COLO668 (cell line): ENCODE measurements at regions not wholly inside any gene's neighbourhood (a gene's known extent, or its start where the extent isn't known, plus 50 kb on each side); places are given as distances from the start of the nearest gene placed in this dataset.
"Not testable (repeated sequence)": the region's sequence is repeated elsewhere in the genome, so short reads cannot be mapped to it uniquely, and the experiment has no call there.

ENCODE experiments used
- DNase-seq: peaks from one replicate; lab custom pipeline; 2025; ENCODE audit not compliant: unreplicated experiment; lab: John Stamatoyannopoulos, UW

DNA sequence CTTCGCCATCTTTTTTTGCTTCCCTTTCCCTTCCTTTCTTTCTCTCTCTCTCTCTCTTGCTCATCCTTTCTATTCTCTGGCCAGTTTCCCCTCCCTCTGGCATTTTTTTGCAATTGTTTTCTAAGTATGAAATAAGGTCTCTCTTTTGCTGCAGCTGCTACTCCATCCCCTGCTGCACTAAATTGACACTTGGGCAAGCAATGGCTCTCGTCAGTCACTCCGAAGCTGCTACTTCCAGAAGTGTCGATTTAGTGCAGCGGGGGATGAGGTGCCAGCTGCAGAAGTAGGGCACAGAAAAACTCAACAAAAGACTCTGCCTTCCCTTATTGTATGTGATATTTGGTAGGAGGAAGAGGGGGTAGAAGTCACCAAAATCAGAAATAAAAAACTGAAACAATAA, 642.3 kb downstream of the RWDD3 start:
- DNase-seq: no peak

DNA sequence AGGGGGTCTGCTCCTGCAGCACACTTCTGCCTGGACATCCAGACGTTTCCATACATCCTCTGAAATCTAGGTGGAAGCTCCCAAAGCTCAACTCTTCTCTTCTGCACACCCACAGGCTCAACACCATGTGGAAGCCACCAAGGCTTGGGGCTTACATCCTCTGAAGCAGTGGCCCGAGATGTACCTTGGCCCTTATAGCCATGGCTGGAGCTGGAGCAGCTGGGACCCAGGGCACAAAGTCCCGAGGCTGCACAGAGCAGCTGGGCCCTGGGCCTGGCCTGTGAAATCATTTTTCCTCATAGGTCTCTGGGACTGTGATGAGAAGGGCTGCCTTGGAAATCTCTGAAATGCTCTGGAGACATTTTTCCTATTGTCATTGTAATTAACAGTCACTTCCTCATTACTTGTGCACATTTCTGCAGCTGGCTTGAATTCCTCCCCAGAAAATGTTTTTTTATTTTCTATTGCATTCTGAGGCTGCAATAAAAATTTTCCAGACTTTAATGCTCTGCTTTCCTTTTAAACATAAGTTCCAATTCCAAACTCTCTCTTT, 645.6 kb downstream of the RWDD3 start:
- DNase-seq: no peak

DNA sequence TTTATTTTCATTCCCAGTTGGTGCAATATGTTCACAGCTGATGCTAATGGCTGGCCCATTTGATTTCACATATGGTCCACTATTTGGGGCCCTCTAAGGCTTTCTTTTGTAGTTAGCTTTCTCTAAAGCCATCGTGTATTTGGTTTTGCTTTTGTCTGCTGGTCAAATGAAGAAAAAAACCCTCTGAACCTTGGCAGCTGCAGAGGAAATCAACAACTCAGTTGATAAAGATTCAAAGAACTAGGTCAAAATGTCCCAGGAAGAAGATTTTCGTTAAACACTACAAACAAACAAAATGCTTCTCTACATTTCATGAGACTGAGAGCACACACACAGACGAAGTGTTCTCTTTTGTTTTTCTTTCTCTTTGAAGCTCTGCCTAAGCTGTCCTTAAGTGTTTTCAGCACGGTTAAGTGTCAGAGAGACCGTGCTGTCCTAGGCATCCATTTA, 655.0 kb downstream of the RWDD3 start:
- no peak for DNase-seq

DNA sequence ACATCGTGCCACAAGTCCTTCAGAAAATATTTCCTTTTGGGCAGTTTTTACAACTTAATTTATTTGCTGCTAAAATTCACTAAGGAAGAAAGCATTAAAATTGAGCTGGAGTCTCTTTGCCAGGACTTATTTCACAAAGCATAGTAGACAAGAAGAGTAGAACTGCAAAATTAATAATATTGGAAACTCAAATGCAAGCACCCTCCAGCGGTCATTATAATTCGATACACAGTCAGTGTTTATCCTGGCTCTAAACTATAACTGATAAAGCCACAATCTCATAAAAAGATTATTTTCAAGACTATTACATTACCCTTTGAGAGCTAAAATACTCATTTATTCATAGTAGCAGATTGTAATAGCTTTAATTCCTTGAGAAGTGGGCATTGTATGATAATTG, 655.4 kb downstream of the RWDD3 start:
- DNase-seq: no peak

DNA sequence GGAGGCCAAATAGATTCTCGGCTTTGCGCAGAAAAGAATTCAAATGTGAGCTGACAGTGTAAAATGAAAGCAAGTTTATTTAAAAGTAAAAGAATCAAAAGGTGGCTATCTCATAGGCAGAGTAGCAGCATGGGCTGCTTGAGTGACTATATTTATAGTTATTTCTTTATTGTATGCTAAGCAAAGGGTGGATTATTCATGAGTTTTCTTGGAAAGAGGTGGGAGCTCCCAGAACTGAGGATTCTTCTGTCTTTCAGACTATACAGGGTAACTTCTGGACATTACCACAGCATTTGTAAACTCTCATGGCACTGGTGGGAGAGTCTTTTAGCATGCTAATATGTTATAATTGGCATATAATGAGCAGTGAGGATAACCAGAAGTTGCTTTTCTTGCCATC, 659.9 kb downstream of the RWDD3 start:
- no peak for DNase-seq

DNA sequence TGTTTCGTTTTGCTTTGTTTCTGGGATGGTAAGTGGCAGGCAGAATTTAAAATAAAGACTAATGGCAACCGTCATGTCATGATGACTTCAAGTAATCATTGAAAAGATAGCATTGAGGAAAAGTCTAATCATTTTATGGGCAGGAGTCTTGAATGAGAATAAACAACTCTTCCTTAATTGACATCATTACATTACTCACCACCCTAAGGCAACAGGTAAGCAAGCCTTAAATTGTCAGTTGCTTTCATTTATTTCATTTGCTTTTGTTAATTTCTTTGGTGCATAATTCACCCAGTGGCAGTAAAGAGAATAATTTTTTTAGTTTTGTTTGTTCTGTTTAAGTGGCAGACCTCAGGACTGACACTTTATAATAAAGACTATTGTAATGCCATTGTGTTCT, 669.0 kb downstream of the RWDD3 start:
- no peak for DNase-seq

DNA sequence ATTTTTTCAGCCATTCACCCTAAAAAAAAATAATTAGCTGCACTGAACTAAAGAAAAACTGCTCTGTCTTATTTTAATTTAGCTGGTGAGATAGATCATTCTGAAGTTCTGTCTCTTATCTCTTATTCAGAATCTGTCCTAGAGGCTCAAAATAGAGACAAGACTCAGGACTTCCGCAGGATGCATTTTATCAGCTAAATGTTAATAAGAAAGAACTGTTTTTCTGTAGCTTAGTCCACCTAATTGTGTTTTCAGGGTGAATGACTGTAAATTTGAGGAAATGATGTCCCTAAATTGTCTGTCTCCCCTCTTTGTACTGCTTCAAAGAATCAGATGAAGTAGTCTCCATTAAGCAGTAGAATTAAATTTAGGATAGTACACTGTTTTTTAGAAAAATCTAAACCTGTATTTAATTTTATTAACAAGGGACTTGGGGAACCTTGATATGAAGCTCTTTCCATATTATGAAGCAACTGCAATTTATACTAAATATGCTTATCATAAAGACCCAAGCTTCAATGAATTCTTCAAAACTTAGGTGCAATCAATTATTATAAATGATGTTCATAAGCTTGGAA, 671.9 kb downstream of the RWDD3 start:
- no peak for DNase-seq

DNA sequence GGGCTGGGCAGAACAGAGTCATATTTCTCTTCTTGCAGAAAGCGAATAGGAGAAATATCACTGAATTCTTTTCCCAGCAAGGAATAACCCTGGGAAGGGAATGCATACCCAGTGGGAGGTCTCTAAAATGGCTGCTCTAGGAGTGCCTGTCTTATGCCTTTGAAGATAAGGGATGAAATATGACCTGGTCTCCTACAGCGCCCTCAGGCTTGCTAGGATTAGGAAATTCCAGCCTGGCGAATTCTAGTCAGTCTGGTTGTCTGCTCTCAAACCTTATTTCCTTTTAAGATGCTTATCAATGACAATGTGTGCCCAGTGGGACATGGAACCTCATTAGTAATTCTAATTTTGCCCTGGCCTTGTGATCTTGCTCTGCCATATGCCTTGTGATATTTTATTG, 677.7 kb downstream of the RWDD3 start:
- not testable (repeated sequence) for DNase-seq

DNA sequence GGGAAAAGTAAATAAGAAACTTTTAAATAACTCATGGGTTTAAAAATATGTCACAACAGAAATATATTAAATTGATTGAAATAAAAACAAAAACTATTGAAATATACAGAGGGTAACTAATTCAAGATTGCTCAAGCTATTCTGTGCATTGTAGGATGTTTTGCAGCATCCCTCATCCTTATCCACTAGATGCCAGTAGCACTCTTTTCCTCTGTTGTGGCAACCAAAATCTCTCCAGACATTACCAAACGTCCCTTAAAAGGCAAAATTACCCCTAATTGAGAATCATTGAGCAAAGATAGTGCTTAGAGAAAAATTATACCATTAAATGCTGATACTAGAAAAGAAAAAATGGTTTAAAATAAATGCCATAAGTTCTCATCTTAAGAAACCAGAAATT, 682.6 kb downstream of the RWDD3 start:
- no peak for DNase-seq

DNA sequence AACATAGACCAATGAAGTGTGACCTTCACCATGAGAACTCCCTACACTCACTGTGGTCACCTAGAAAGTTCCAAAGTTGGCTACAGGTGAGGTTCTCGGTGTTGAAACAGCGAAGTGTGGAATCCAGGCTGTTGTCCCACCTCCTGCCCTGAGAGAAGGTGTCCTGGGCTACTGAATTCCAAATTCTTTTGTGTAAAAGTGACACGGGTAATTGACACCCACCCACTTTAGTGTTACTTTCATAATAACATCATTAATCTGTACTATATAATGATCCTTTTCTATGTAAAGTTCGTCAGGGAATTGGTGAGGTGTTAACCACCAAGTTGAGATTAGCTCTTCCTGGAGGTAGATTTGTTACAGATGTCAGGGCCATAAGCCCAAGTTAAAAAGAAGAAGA, 690.7 kb downstream of the RWDD3 start:
- DNase-seq: no peak

DNA sequence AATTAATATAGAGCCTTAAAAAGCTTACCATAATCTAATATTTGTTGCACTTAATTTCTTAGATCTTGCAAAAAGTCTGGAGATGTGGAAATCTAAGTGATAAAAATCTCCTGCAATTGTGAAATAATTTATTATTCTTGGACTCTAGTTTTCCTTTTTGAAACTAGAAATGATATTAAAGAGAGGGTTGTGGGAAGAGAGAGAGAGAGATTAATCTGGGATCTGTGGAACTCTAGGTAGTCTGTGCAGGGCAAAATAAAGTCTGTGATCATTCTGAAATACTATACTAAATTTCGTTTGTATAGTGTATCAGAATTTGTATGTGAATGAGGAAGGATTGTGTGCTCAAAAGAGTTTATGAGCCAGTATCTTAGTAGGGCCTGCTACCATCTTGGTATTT, 692.3 kb downstream of the RWDD3 start:
- no peak for DNase-seq

DNA sequence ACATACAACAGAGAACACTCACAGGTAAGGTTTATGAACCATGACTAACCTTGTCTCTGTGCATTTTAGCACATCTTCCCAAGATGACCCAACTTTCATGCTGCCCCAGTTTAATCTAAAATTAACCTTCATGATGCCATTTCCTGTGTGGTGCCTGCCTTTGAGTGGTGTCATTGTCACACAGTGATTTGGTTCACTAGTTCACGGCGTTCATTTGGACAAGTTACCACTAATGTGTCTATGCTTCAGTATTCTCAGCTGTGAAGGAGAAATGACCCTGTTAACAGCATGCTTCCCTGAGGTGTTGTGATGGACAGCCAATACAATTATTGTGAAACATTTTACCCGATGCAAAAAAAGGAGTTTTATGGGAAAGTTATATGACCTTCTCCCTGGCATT, 693.1 kb downstream of the RWDD3 start:
- no peak for DNase-seq

DNA sequence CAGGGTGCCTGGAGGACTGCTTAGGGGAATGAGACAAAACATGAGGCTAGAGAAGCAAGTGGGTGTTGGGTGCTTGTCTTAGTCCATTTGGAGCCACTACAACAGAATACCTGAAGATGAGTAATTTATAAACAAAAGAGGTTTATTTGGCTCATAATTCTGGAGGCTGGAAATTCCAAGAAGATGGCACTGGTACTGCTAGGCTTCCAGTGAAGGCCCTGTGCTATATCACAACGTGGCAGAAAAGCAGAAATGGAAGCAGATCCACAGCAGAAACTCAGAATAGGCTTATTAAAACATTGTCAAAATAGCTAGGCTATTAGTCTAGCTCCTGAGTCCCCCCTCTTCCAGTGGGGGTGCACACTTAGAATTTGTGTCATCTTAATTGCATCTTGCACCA, 701.7 kb downstream of the RWDD3 start:
- DNase-seq: no peak

DNA sequence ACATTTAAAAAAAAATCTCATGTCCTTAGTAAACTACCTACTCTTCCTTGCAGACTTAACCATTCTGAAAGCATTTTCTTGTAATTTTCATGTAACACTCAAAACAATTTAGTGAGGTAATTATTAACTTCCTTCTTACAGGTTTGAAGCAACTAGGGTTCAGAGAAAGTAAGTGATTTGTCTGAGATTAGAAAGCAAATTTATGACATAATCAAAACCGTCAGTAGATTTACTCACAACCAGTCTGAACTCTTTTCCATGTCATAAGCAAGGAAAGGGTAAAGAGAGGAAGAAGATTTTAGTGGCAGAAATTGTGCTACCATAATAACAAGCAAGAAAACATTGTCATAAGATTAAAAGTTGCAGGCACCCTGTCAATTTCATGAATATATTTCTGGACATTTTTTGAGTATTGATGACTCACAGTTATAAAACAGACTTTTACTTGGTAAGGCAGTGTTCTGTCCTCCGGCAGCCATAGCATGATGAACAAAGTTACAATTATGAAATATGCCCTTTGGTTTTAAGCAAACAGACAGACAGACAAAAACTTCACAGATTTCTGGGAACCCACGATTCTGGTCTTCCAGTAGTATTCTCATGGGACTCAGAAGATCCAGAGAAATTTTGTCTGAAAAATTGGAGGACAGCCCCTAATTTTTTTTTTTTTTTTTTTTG, 707.2 kb downstream of the RWDD3 start:
- DNase-seq: no peak

DNA sequence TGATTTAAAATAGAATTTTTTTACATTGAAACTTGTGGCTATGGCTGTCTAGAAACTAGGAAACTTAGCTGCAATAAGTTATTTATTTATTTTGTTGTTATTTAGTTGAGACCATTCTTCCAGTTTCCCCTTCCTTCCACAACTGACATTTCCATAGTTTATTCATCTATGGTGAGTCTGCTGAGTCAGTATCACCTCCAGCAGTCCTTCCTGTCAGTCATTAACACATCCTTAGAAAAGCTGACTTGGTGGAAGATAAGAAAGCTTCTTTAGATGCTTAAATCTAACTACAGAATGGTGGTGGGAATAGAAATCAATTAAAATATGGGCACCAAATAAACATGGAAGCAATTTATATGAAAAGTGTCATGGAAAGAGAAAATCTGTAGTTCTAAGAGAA, 714.0 kb downstream of the RWDD3 start:
- no peak for DNase-seq

DNA sequence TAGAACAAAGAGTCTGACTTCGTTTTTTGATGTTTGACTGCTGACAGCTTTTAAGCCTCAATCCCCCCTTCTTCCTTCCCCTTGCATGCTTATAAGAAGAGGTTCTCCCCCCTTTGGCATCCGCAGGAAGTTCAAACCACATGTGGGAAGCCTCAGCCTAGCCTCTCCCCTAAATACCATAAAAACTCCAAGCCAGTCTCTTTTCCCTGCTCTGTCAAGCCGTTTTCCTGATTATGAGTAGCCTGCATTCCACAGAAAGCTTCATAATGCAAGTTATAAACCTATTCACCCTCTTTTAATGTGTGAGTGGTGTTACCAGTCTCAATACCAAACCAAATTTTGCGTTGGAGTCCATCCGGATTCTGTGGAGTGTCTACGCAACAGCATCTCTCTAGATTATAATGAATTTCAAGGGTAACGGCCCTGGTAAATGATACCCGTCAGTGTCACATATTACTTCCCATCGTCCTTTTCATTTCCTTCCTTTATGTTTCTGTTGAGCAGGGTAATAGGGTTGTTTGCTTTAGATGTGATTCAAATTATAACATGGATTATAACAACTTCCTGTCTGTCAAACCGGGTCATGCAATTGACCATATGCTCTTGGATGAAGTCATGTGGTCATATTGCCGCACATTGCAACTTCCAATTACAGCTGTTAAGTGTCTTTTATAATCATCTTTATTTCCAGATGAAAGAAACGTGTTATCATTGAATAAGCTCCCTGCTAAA, 717.5 kb downstream of the RWDD3 start:
- DNase-seq: no peak

DNA sequence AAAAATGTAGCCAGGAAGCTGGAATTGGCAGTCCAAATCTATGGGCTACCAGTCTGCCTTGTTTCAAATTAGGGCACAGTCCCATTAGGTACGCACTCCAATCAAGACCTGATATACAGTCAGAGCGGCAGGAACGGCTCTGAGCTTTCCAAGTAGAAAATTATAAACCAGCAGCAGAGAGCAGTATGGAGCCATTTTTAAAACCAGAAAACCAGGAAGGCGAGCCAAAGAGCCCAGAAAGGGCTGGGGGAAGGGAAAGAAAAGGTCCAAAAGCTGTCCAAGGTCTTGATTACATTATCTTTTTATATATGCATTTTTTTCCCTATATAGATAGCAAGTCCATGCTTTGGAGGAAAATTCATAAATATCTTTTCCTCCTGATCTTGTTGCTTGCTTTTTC, 719.0 kb downstream of the RWDD3 start:
- DNase-seq: no peak

DNA sequence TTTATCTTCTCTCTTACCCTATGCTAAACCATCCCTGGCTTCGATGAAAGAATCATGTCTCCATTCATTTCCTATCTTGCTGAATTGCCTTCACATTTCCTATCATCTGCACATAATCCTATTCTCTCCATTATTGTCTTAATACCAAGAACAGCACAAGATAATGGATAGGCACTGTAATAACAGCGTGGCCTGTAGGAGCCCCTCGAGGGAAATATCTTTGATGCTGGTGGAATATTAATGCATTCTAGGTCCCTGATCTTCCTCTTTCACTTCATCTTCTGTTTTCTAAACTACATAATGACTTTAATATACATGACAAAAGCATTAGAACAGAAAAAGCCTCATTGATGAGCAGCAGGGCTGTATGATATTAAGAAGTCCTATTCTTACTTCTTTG, 720.6 kb downstream of the RWDD3 start:
- DNase-seq: no peak

DNA sequence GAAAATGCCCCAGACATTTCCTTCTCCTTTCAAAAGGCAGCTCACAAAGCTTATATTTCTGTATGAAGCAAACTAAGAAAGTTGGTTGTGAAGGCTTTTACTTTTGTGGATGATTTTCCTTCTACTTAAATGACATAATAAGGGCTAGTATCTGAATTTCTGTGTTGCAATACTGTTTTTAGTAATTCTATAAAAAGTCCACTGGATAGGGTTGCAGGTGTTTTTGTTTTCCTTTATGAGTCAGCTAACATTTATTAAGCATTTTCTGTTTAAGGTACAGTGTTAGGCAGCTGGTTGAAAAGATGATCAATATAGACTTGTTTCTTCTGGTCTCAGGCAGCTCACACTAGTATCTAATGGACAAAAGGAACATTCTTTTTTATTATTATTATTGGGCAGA, 722.2 kb downstream of the RWDD3 start:
- DNase-seq: no peak

DNA sequence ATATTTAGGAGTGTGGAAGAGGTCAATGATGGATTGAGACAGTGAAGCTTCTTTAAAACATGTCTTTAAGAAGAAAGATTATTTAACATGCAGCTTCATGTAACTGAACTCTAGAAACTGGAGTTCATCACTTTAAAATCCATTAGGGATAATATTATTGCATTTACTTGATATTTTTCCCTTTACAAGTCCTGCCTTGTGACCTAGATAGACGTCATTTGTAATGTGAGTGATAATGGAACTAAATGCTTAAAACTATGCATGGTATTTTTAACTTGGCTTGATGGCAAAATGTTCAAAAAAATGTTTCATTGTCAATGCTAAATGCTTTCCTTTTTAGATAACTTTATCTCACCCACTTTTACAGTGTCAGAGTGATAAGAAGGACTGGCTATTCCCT, 723.7 kb downstream of the RWDD3 start:
- DNase-seq: no peak

DNA sequence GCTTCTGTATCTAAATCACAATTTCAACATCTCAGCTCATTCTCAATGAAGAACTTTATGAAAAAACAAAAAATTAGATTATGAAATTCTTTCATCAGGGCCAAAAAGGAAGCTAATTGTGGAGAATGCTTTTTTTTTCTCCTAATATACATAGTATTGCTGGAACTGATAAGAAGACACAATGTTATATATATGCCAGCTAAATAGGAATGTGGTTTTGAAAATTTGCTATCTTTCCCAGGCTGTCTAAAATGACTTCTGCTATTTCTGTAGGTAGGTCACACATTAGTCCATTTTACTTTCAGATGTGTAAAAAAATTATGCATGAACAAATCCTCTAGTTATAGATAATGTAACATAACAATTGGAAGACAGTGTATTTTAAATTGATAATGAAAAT, 732.9 kb downstream of the RWDD3 start:
- DNase-seq: no peak

DNA sequence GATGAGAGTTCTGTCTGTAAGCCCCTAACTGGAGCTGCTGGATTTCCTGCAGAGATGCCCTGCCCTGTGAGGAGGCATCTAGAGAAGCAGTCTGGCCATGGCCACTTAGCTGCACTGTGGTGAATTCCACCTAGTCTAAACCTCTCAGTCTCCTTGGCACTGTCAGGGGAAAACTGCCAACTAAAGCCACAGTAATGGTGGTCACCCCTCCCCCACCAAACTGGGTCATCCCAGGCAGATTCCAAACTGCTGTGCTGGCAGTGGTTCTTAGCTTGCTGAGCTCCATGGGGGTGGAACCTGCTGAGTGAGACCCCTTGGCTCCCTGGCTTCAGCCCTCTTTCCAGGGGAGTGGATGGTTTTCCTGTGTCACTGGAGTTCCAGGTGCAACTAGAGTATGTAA, 740.6 kb downstream of the RWDD3 start:
- no peak for DNase-seq
